HEK293 (cell line): ENCODE measurements at regions not wholly inside any gene's neighbourhood (a gene's known extent, or its start where the extent isn't known, plus 50 kb on each side); places are given as distances from the start of the nearest gene placed in this dataset.

ENCODE experiments used
- CTCF ChIA-PET: fragments of 350-600 bp; formaldehyde crosslinking; extraction: SDS; loops from one replicate; lab custom pipeline; 2021; ENCODE audit warnings: antibody characterized with exemption; lab: Yijun Ruan, JAX
- POLR2A ChIA-PET: fragments of 300-600 bp; formaldehyde crosslinking; extraction: SDS; loops from one replicate; lab custom pipeline; 2020; ENCODE audit warnings: antibody characterized with exemption, inconsistent platforms; lab: Yijun Ruan, JAX
- H3K27ac ChIP-seq: fragments of 200-500 bp; sonication (Bioruptor generic); 2 replicates; pipeline ENCODE4 v1.5.1; 2014; ENCODE audit warnings: low read depth, low read length, control low read depth, inconsistent platforms; ENCODE audit errors: extremely low read depth
- H3K36me3 ChIP-seq, 2 experiments: fragments of 200-500 bp in 1 of 2; sonication (Bioruptor generic) in 1 of 2; 1 replicate in 1 of 2; 2 replicates in 1 of 2; pipeline ENCODE4 v1.5.1; 2014 to 2017; ENCODE audit warnings: inconsistent platforms in 2 of 2, low read length in 2 of 2; ENCODE audit not compliant: control insufficient read depth in 2 of 2, insufficient read depth in 1 of 2
- H3K4me1 ChIP-seq: fragments of 200-500 bp; sonication (Bioruptor generic); 2 replicates; pipeline ENCODE4 v1.5.1; 2014; ENCODE audit warnings: mild to moderate bottlenecking, low read length, inconsistent platforms; ENCODE audit not compliant: control insufficient read depth, insufficient read depth
- H3K4me3 ChIP-seq: 2 replicates; pipeline ENCODE4 v1.5.1; 2011; ENCODE audit warnings: low read depth, mild to moderate bottlenecking, control low read depth, low read length, moderate library complexity
- H3K9me3 ChIP-seq: fragments of 200-500 bp; sonication (Bioruptor generic); 2 replicates; pipeline ENCODE4 v1.5.1; 2014; ENCODE audit warnings: low read depth, low read length, inconsistent platforms; ENCODE audit not compliant: control insufficient read depth, insufficient read depth
- BCL11A ChIP-seq: fragments of 450-650 bp; formaldehyde crosslinking; IDR thresholded peaks from 2 replicates; pipeline ENCODE4 v1.5.1; 2016; ENCODE audit warnings: low read depth, missing biosample characterization, missing genetic modification characterization
- GLI4 ChIP-seq: fragments of 450-650 bp; formaldehyde crosslinking; IDR thresholded peaks from 2 replicates; pipeline ENCODE4 v1.5.1; 2016; ENCODE audit warnings: missing biosample characterization, missing genetic modification characterization
- KLF8 ChIP-seq: fragments of 450-650 bp; formaldehyde crosslinking; IDR thresholded peaks from 2 replicates; pipeline ENCODE4 v1.5.1; 2016; ENCODE audit warnings: missing biosample characterization, missing genetic modification characterization
- TCF7L2 ChIP-seq: IDR thresholded peaks from 2 replicates; pipeline ENCODE4 v1.6.1; 2011; ENCODE audit warnings: low read depth, mild to moderate bottlenecking, inconsistent platforms, low read length, moderate library complexity, borderline replicate concordance
- ZBTB17 ChIP-seq: fragments of 450-650 bp; formaldehyde crosslinking; IDR thresholded peaks from 2 replicates; pipeline ENCODE4 v1.5.1; 2016; ENCODE audit warnings: missing biosample characterization, missing genetic modification characterization
- ZNF140 ChIP-seq: fragments of 450-650 bp; formaldehyde crosslinking; IDR thresholded peaks from 2 replicates; pipeline ENCODE4 v1.5.1; 2016; ENCODE audit warnings: missing biosample characterization, missing genetic modification characterization
- ZNF169 ChIP-seq: fragments of 450-650 bp; formaldehyde crosslinking; IDR thresholded peaks from 2 replicates; pipeline ENCODE4 v1.5.1; 2016; ENCODE audit warnings: missing biosample characterization, missing genetic modification characterization
- ZNF311 ChIP-seq: fragments of 450-650 bp; formaldehyde crosslinking; IDR thresholded peaks from 2 replicates; pipeline ENCODE4 v1.5.1; 2017; ENCODE audit warnings: missing biosample characterization, missing genetic modification characterization, borderline replicate concordance
- ZNF324 ChIP-seq: fragments of 450-650 bp; formaldehyde crosslinking; IDR thresholded peaks from 2 replicates; pipeline ENCODE4 v1.5.1; 2016; ENCODE audit warnings: missing biosample characterization, missing genetic modification characterization
- ZNF404 ChIP-seq: fragments of 450-650 bp; formaldehyde crosslinking; IDR thresholded peaks from 2 replicates; pipeline ENCODE4 v1.5.1; 2017; ENCODE audit warnings: missing biosample characterization, missing genetic modification characterization
- ZNF423 ChIP-seq: fragments of 450-650 bp; formaldehyde crosslinking; IDR thresholded peaks from 2 replicates; pipeline ENCODE4 v1.5.1; 2016; ENCODE audit warnings: missing biosample characterization, missing genetic modification characterization
- ZNF529 ChIP-seq: fragments of 450-650 bp; formaldehyde crosslinking; IDR thresholded peaks from 2 replicates; pipeline ENCODE4 v1.5.1; 2017; ENCODE audit warnings: missing genetic modification characterization, missing biosample characterization; ENCODE audit not compliant: insufficient replicate concordance
- ZNF548 ChIP-seq: fragments of 450-650 bp; formaldehyde crosslinking; IDR thresholded peaks from 2 replicates; pipeline ENCODE4 v1.5.1; 2016; ENCODE audit warnings: missing biosample characterization, missing genetic modification characterization
- ZNF664 ChIP-seq: fragments of 450-650 bp; formaldehyde crosslinking; IDR thresholded peaks from 2 replicates; pipeline ENCODE4 v1.5.1; 2016; ENCODE audit warnings: missing biosample characterization, missing genetic modification characterization
- ZNF701 ChIP-seq: fragments of 450-650 bp; formaldehyde crosslinking; IDR thresholded peaks from 2 replicates; pipeline ENCODE4 v1.5.1; 2016; ENCODE audit warnings: missing biosample characterization, missing genetic modification characterization
- ZSCAN23 ChIP-seq: fragments of 450-650 bp; formaldehyde crosslinking; IDR thresholded peaks from 2 replicates; pipeline ENCODE4 v1.5.1; 2016; ENCODE audit warnings: missing biosample characterization, missing genetic modification characterization
- ZSCAN30 ChIP-seq: fragments of 450-650 bp; IDR thresholded peaks from 2 replicates; pipeline ENCODE4 v1.5.1; 2018; ENCODE audit warnings: missing biosample characterization, mild to moderate bottlenecking, missing genetic modification characterization, moderate library complexity
- TF ChIP-seq, protein P1 (sequence below): fragments of 450-650 bp; IDR thresholded peaks from 2 replicates; pipeline ENCODE4 v1.5.1; 2018; ENCODE audit warnings: missing biosample characterization, mild to moderate bottlenecking, missing genetic modification characterization
- TF ChIP-seq, protein P2 (sequence below): fragments of 450-650 bp; formaldehyde crosslinking; IDR thresholded peaks from 2 replicates; pipeline ENCODE4 v1.5.1; 2016; ENCODE audit warnings: missing biosample characterization, missing genetic modification characterization
- TF ChIP-seq, protein P3 (sequence below): fragments of 450-650 bp; formaldehyde crosslinking; IDR thresholded peaks from 2 replicates; pipeline ENCODE4 v1.5.1; 2017; ENCODE audit warnings: missing biosample characterization, missing genetic modification characterization
- TF ChIP-seq, protein P4 (sequence below): fragments of 450-650 bp; formaldehyde crosslinking; IDR thresholded peaks from 2 replicates; pipeline ENCODE4 v1.5.1; 2016; ENCODE audit warnings: missing biosample characterization, missing genetic modification characterization

DNA sequence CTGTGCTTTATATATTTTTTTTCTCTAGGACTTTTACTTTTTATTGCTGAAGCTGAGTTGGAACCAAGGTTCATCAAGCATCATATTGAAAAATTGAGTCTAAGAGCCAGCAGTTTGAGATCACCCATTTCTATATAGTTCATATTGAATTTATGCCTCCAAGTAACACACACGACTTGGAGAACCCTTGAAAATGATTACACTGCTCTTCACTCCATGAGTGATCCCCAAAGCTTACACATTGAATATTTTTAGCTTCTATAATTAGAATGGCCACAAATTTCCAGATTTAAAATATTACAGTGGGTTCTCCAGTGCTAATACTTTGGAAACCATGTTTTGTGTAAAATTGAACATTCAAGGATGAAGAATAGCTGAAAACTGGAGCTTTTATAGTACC is 144.4 kb upstream of the SLC4A4 start:
- CTCF ChIA-PET = interaction anchor here (0.8 to 1.1 kb wide), 3 partner anchors 10 to 35 kb away, joined by 3 to 4 read pairs (median 3); no protein-coding TSS in a partner anchor
- POLR2A ChIA-PET = no interaction called here

DNA sequence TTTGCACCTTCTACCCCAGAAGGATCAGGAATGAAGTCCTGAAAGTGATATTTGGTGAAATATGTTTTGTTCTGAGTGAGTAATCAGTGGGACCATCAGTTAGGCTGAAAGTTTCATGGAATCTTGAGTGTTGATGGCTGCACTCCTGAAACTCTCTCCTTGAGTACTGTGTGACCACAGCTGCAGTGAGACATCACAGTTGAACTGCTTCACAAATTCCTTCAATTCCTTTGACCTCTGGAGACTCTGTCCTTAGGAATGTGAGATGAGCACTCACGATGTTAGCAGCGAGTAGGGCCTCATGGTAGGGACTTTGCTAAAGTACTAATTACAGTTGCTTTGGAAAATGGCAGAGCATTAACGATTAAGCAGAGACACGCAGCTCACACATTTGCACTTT is 142.9 kb upstream of the SLC4A4 start:
- CTCF ChIA-PET = interaction anchor here (1.0 to 1.2 kb wide), 2 partner anchors 11 to 64 kb away, joined by 3 read pairs; no protein-coding TSS in a partner anchor
- H3K9me3 ChIP-seq = no peaks in the 10 kb centered on the region
- H3K4me3 ChIP-seq = no peak overlapping the region
- no peaks in the 10 kb centered on the region for H3K36me3 ChIP-seq
- no peak overlapping the region for H3K27ac ChIP-seq
- TF ChIP-seq, protein P1, sequence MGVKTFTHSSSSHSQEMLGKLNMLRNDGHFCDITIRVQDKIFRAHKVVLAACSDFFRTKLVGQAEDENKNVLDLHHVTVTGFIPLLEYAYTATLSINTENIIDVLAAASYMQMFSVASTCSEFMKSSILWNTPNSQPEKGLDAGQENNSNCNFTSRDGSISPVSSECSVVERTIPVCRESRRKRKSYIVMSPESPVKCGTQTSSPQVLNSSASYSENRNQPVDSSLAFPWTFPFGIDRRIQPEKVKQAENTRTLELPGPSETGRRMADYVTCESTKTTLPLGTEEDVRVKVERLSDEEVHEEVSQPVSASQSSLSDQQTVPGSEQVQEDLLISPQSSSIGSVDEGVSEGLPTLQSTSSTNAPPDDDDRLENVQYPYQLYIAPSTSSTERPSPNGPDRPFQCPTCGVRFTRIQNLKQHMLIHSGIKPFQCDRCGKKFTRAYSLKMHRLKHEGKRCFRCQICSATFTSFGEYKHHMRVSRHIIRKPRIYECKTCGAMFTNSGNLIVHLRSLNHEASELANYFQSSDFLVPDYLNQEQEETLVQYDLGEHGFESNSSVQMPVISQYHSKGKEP (tag by site-specific recombination) = no peak
- no peak for TF ChIP-seq TCF7L2
- no peak for TF ChIP-seq ZNF548 (tag by site-specific recombination)
- TF ChIP-seq ZSCAN23 = no peak
- TF ChIP-seq, protein P2, sequence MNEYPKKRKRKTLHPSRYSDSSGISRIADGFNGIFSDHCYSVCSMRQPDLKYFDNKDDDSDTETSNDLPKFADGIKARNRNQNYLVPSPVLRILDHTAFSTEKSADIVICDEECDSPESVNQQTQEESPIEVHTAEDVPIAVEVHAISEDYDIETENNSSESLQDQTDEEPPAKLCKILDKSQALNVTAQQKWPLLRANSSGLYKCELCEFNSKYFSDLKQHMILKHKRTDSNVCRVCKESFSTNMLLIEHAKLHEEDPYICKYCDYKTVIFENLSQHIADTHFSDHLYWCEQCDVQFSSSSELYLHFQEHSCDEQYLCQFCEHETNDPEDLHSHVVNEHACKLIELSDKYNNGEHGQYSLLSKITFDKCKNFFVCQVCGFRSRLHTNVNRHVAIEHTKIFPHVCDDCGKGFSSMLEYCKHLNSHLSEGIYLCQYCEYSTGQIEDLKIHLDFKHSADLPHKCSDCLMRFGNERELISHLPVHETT = no peak
- TF ChIP-seq ZNF311 (tag by site-specific recombination) = no peak
- TF ChIP-seq ZBTB17 (tag by site-specific recombination) = no peak
- TF ChIP-seq ZNF529 (tag by site-specific recombination) = no peak
- TF ChIP-seq GLI4 (tag by site-specific recombination) = no peak
- POLR2A ChIA-PET = no interaction called here
- H3K4me1 ChIP-seq = no peaks in the 10 kb centered on the region

More for the DNA sequence above, 144.4 kb upstream of the SLC4A4 start:
- no peaks in the 10 kb centered on the region for H3K4me1 ChIP-seq
- no peak overlapping the region for H3K4me3 ChIP-seq
- TF ChIP-seq, protein P3, sequence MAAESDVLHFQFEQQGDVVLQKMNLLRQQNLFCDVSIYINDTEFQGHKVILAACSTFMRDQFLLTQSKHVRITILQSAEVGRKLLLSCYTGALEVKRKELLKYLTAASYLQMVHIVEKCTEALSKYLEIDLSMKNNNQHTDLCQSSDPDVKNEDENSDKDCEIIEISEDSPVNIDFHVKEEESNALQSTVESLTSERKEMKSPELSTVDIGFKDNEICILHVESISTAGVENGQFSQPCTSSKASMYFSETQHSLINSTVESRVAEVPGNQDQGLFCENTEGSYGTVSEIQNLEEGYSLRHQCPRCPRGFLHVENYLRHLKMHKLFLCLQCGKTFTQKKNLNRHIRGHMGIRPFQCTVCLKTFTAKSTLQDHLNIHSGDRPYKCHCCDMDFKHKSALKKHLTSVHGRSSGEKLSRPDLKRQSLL (tag by site-specific recombination) = no peak
- TF ChIP-seq ZSCAN30 (no peak), ZNF169 (tag by site-specific recombination) (no peak), ZNF423 (tag by site-specific recombination) (no peak), ZNF140 (tag by site-specific recombination) (no peak), KLF8 (tag by site-specific recombination) (no peak), ZNF701 (tag by site-specific recombination) (no peak), ZNF664 (no peak), BCL11A (no peak), ZNF404 (tag by site-specific recombination) (no peak), ZNF324 (tag by site-specific recombination) (no peak)
- TF ChIP-seq, protein P4, sequence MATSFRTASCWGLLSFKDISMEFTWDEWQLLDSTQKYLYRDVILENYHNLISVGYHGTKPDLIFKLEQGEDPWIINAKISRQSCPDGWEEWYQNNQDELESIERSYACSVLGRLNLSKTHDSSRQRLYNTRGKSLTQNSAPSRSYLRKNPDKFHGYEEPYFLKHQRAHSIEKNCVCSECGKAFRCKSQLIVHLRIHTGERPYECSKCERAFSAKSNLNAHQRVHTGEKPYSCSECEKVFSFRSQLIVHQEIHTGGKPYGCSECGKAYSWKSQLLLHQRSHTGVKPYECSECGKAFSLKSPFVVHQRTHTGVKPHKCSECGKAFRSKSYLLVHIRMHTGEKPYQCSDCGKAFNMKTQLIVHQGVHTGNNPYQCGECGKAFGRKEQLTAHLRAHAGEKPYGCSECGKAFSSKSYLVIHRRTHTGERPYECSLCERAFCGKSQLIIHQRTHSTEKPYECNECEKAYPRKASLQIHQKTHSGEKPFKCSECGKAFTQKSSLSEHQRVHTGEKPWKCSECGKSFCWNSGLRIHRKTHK (tag by site-specific recombination) = no peak
- H3K27ac ChIP-seq = no peak overlapping the region
- no peaks in the 10 kb centered on the region for H3K9me3 ChIP-seq
- H3K36me3 ChIP-seq = no peaks in the 10 kb centered on the region
